ENCODE measurements at regions not wholly inside any gene's neighbourhood (a gene's known extent, or its start where the extent isn't known, plus 50 kb on each side); places are given as distances from the start of the nearest gene placed in this dataset.

- TF ChIP-seq CTCF (IDR thresholded peaks at IDR 0.05) (no peak), POLR2A (IDR thresholded peaks at IDR 0.05) (no peak)
Observed at GRCh38 chr2:33681364-33681757, 82.3 kb upstream of the FAM98A start.

Measured in right lobe of liver (tissue), 4 donors.